ENCODE measurements at regions not wholly inside any gene's neighbourhood (a gene's known extent, or its start where the extent isn't known, plus 50 kb on each side); places are given as distances from the start of the nearest gene placed in this dataset.
"Not testable (repeated sequence)": the region's sequence is repeated elsewhere in the genome, so short reads cannot be mapped to it uniquely, and the experiment has no call there.

DNA sequence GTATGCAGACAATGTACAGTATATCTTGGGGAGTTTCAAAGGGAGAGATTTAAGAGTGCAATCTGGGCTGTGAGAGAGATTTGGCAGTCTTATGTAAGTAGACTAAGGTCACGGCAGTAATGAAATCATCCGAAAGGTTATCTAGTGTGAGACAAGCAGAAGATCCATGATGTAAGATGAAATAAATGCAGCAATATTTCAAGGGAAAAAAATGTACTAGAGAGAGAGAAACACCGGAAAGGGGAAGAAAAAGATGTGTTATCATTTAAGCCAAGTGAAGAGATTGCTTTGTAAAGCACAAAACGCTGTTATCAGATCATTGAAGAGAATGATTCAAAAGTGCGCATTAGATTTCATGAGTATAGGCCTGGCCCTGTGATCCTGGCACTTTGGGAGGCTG lies 88.4 kb upstream of the GUCY1A1 start:
- DNase-seq (ENCODE audit: low spot score in 2 of 2), result no peak
- Mint-ChIP-seq H3K9me3 (peaks cover 6% of the 10 kb centered on the region), H3K36me3 (no peaks in the 10 kb centered on the region), H3K27me3 (no peaks in the 10 kb centered on the region), H3K27ac (no peak overlapping the region), H3K4me1 (no peaks in the 10 kb centered on the region), H3K4me3 (no peak overlapping the region)
- no peak for ATAC-seq (ENCODE audit: low read depth)

DNA sequence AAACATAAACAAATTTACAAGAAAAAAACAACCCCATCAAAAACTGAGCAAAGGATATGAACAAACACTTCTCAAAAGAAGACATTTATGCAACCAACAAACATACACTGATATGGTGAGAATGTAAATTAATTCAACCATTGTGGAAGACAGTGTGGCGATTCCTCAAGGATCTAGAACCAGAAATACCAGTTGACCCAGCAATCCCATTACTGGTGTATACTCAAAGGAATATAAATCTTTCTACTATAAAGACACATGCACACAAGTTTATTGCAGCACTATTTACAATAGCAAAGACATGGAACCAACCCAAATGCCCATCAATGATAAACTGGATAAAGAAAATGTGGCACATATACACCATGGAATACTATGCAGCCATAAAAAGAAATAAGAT lies 92.3 kb upstream of the GUCY1A1 start:
- H3K9me3 Mint-ChIP-seq; H3K4me3 Mint-ChIP-seq; DNase-seq (ENCODE audit: low spot score in 2 of 2); ATAC-seq (ENCODE audit: low read depth); H3K36me3 Mint-ChIP-seq; H3K4me1 Mint-ChIP-seq; H3K27ac Mint-ChIP-seq; H3K27me3 Mint-ChIP-seq: not testable (repeated sequence)

DNA sequence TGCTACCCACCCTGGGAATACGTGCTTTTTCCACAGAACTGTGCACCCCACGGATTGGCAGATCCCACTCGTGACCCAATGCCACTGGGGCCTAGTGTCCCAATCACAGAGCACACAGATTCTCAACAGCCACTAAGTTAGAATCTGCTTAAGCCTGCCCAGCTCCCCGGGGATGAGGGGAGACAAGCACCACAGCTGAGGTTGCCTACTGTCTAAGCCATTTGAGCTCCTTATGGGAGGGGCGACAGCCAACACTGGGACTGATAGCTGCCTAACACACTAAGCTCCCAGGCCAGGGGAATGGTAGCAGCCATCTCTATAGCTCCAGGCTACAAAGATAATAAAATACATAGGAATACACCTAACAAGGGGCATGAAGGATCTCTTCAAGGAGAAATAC lies 93.5 kb upstream of the GUCY1A1 start:
- Mint-ChIP-seq H3K27me3 (no peaks in the 10 kb centered on the region), H3K4me3 (no peak overlapping the region), H3K9me3 (peaks cover 5% of the 10 kb centered on the region), H3K4me1 (no peaks in the 10 kb centered on the region), H3K36me3 (no peaks in the 10 kb centered on the region), H3K27ac (no peak overlapping the region)
- DNase-seq (ENCODE audit: low spot score in 2 of 2) (no peak), ATAC-seq (ENCODE audit: low read depth) (no peak)

- H3K4me3 Mint-ChIP-seq, result no peak overlapping the region
Observed at GRCh38 chr4:155572106-155572703, 94.4 kb upstream of the GUCY1A1 start.

GRCh38 chr4:155571184-155571944 lies 95.3 kb upstream of the GUCY1A1 start:
- peaks cover 2% of the 10 kb centered on the region for H3K27me3 Mint-ChIP-seq

More at GRCh38 chr4:155572106-155572703, 94.4 kb upstream of the GUCY1A1 start:
- no peaks in the 10 kb centered on the region for H3K36me3 Mint-ChIP-seq
- H3K27me3 Mint-ChIP-seq, result no peaks in the 10 kb centered on the region
- ATAC-seq (ENCODE audit: low read depth) (no peak), DNase-seq (ENCODE audit: low spot score in 2 of 2) (no peak)
- H3K27ac Mint-ChIP-seq, result no peak overlapping the region
- H3K9me3 Mint-ChIP-seq, result peaks cover 5% of the 10 kb centered on the region
- H3K4me1 Mint-ChIP-seq, result no peaks in the 10 kb centered on the region

DNA sequence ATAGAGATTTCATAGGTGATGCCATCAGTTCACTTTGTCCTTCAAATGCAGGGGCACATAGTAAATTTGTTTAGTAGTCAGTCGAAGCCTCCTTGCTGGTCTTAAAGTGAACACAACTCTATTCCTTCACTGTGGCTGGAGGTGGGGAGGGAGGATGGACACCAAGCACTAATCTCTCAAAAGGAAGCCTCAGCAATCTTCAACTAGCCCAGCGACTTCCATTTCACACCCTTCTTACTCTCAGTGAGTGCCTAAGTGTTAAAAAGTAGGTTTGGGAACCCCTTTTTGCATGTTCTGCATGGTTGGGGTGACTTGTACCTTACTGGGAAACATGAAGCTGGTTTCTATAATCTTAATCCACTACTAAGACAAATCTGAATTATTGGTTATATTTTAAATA lies 96.0 kb upstream of the GUCY1A1 start:
- no peaks in the 10 kb centered on the region for H3K36me3 Mint-ChIP-seq
- ATAC-seq (ENCODE audit: low read depth) (no peak), DNase-seq (ENCODE audit: low spot score in 2 of 2) (no peak)
- no peak overlapping the region for H3K4me3 Mint-ChIP-seq
- H3K9me3 Mint-ChIP-seq, result peaks cover 2% of the 10 kb centered on the region
- peaks cover 2% of the 10 kb centered on the region for H3K27me3 Mint-ChIP-seq
- H3K27ac Mint-ChIP-seq, result no peak overlapping the region
- H3K4me1 Mint-ChIP-seq, result no peaks in the 10 kb centered on the region

More at GRCh38 chr4:155571184-155571944, 95.3 kb upstream of the GUCY1A1 start:
- ATAC-seq (ENCODE audit: low read depth) (no peak), DNase-seq (ENCODE audit: low spot score in 2 of 2) (no peak)
- Mint-ChIP-seq H3K9me3 (peaks cover 5% of the 10 kb centered on the region), H3K27ac (no peak overlapping the region), H3K4me1 (no peaks in the 10 kb centered on the region), H3K36me3 (no peaks in the 10 kb centered on the region), H3K4me3 (no peak overlapping the region)

GRCh38 chr4:155569960-155570515 lies 96.6 kb upstream of the GUCY1A1 start:
- ATAC-seq (ENCODE audit: low read depth) (no peak), DNase-seq (ENCODE audit: low spot score in 2 of 2) (no peak)
- Mint-ChIP-seq H3K4me3 (no peak overlapping the region), H3K9me3 (peaks cover 2% of the 10 kb centered on the region), H3K27me3 (peaks cover 2% of the 10 kb centered on the region), H3K4me1 (no peaks in the 10 kb centered on the region), H3K27ac (no peak overlapping the region), H3K36me3 (no peaks in the 10 kb centered on the region)

- ATAC-seq (ENCODE audit: low read depth) (no peak), DNase-seq (ENCODE audit: low spot score in 2 of 2) (no peak)
- Mint-ChIP-seq H3K9me3 (peaks cover 2% of the 10 kb centered on the region), H3K36me3 (no peaks in the 10 kb centered on the region), H3K4me3 (no peak overlapping the region), H3K27ac (no peak overlapping the region), H3K4me1 (no peaks in the 10 kb centered on the region), H3K27me3 (peaks cover 2% of the 10 kb centered on the region)
Observed at GRCh38 chr4:155569471-155569870, 97.2 kb upstream of the GUCY1A1 start.

- Mint-ChIP-seq H3K4me3 (no peak overlapping the region), H3K27me3 (peaks cover 2% of the 10 kb centered on the region), H3K27ac (no peak overlapping the region), H3K36me3 (no peaks in the 10 kb centered on the region), H3K9me3 (peaks cover 2% of the 10 kb centered on the region), H3K4me1 (no peaks in the 10 kb centered on the region)
- DNase-seq (ENCODE audit: low spot score in 2 of 2) (no peak), ATAC-seq (ENCODE audit: low read depth) (no peak)
Observed at GRCh38 chr4:155568641-155569220, 97.9 kb upstream of the GUCY1A1 start.

DNA sequence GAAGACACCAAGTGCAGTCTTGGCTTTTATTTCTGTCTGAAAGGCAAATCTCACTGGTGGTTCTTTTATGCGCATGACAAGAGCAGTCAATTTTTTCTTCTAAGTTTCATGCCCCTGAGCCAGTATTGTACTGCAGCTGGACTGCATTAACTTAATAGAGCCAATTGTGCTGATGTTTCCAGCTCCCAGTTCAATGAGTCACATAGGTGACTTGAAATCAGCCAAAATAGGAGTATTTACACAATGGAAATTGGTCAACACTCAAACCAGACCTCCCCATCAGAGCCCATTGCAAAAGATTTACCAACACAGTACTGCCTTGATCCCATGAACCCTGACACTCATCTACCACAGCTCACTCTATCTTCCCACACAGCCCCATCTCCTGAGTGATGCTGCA lies 100.3 kb upstream of the GUCY1A1 start:
- Mint-ChIP-seq H3K9me3 (peaks cover 4% of the 10 kb centered on the region), H3K36me3 (no peaks in the 10 kb centered on the region), H3K27ac (no peak overlapping the region), H3K27me3 (peaks cover 2% of the 10 kb centered on the region), H3K4me3 (no peak overlapping the region), H3K4me1 (no peaks in the 10 kb centered on the region)
- ATAC-seq (ENCODE audit: low read depth) (no peak), DNase-seq (ENCODE audit: low spot score in 2 of 2) (no peak)

DNA sequence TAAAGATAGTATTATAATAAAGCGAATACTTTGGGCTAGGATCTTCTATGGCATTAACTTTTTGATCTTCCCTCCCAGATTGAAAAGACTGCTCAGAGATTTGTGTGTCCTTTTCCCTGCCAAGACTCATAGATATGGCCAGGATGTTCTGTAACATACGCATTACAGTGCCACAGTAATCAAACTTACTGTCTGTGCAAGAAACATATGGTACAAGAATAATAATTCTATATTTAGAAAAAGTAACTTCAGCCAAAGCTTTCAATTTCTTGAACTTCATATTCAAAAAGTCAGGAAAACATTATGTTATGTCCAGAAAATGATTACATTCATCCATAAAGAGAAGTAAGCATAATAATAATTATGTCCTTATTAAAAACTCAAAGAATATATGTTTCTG lies 100.9 kb upstream of the GUCY1A1 start:
- Mint-ChIP-seq H3K9me3 (peaks cover 4% of the 10 kb centered on the region), H3K27me3 (peaks cover 2% of the 10 kb centered on the region), H3K27ac (no peak overlapping the region), H3K4me1 (no peaks in the 10 kb centered on the region), H3K36me3 (no peaks in the 10 kb centered on the region), H3K4me3 (no peak overlapping the region)
- ATAC-seq (ENCODE audit: low read depth) (no peak), DNase-seq (ENCODE audit: low spot score in 2 of 2) (no peak)

GRCh38 chr4:155565330-155565729 lies 101.3 kb upstream of the GUCY1A1 start:
- DNase-seq (ENCODE audit: low spot score in 2 of 2) (no peak), ATAC-seq (ENCODE audit: low read depth) (no peak)
- Mint-ChIP-seq H3K4me1 (no peaks in the 10 kb centered on the region), H3K4me3 (no peak overlapping the region), H3K27ac (no peak overlapping the region), H3K27me3 (peaks cover 2% of the 10 kb centered on the region), H3K36me3 (no peaks in the 10 kb centered on the region), H3K9me3 (peaks cover 4% of the 10 kb centered on the region)

GRCh38 chr4:155564880-155565279 lies 101.8 kb upstream of the GUCY1A1 start:
- Mint-ChIP-seq H3K27ac (no peak overlapping the region), H3K4me3 (no peak overlapping the region), H3K4me1 (no peaks in the 10 kb centered on the region), H3K27me3 (peaks cover 2% of the 10 kb centered on the region), H3K9me3 (peaks cover 4% of the 10 kb centered on the region), H3K36me3 (no peaks in the 10 kb centered on the region)
- DNase-seq (ENCODE audit: low spot score in 2 of 2), result no peak
- no peak for ATAC-seq (ENCODE audit: low read depth)

- no peaks in the 10 kb centered on the region for H3K4me1 Mint-ChIP-seq
- H3K9me3 Mint-ChIP-seq, result peaks cover 4% of the 10 kb centered on the region
- ATAC-seq (ENCODE audit: low read depth), result no peak
- peaks cover 2% of the 10 kb centered on the region for H3K27me3 Mint-ChIP-seq
- H3K27ac Mint-ChIP-seq, result no peak overlapping the region
- no peak for DNase-seq (ENCODE audit: low spot score in 2 of 2)
- H3K4me3 Mint-ChIP-seq, result no peak overlapping the region
- no peaks in the 10 kb centered on the region for H3K36me3 Mint-ChIP-seq
Observed at GRCh38 chr4:155564086-155564485, 102.6 kb upstream of the GUCY1A1 start.
